NCI-H146 (cell line): ENCODE measurements at regions not wholly inside any gene's neighbourhood (a gene's known extent, or its start where the extent isn't known, plus 50 kb on each side); places are given as distances from the start of the nearest gene placed in this dataset.
"Not testable (repeated sequence)": the region's sequence is repeated elsewhere in the genome, so short reads cannot be mapped to it uniquely, and the experiment has no call there.

Experiments
- DNase-seq: peaks from one replicate; lab custom pipeline; 2025; lab: John Stamatoyannopoulos, UW

- no peak for DNase-seq
Observed at GRCh38 chr10:44102726-44103255, 282.1 kb downstream of the CXCL12 start.

- no peak for DNase-seq
Observed at GRCh38 chr10:44101082-44101481, 283.8 kb downstream of the CXCL12 start.

GRCh38 chr10:44099511-44099910 is 285.4 kb downstream of the CXCL12 start:
- DNase-seq, result no peak

DNA sequence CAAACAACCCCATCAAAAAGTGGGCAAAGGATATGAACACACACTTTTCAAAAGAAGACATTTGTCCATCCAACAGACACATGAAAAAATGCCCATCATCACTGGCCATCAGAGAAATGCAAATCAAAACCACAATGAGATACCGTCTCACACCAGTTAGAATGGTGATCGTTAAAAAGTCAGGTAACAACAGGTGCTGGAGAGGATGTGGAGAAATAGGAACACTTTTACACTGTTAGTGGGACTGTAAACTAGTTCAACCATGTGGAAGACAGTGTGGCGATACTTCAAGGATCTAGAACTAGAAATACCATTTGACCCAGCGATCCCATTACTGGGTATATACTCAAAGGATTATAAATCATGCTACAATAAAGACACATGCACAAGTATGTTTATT is 288.7 kb downstream of the CXCL12 start:
- DNase-seq, result not testable (repeated sequence)

- no peak for DNase-seq
Observed at GRCh38 chr10:44089671-44090070, 295.2 kb downstream of the CXCL12 start.

DNA sequence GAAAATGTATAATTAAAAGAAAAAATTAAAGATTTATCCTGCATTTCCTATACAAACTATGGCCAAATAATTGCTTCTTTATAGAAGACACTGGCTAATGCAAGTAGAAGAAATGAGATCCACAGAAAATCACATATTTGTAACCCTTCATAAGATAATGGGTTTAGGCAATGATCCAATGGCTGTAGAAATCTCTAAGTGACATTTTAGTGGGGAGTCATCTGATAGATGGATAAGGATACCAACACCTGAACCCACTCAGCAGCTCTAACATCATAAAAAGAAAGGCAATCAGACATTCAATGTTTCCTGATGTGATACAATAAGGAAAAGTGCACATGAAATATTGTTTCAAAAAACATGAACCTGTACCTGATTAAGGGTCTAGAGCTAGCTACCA is 297.5 kb downstream of the CXCL12 start:
- no peak for DNase-seq

DNA sequence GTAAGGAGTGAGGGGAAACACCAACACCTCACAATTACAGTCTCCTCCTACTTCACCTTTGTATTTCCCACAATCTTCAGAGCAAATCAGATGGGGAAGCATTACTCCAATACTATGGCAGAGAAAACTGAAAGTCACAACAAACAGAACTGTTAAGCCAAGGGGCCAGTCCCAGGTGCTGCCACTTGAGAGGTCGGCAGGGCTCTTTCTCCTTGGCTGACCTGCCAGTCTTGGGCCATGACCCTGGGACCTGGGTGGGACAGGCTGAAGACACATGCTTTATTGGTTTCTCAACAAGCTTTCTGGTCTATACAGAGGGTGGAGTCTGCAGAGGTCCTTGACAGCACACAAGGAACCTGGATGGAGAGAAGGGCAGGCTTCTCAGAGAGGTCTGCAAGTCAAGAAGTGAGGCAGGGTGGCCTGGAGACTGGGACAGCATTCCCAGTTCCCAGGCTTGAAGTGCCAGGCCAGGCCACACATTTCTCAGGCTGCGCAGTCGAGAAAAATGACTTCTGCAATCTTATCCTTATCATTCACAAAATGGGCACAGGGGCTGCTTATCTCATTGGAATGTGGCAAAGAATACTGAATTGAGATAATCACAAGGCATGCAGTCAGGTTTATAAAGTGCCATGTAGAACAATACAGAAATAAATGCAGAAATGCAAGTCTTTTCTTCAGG is 301.0 kb downstream of the CXCL12 start:
- no peak for DNase-seq

- DNase-seq, result no peak
Observed at GRCh38 chr10:44071479-44071878, 313.4 kb downstream of the CXCL12 start.

DNA sequence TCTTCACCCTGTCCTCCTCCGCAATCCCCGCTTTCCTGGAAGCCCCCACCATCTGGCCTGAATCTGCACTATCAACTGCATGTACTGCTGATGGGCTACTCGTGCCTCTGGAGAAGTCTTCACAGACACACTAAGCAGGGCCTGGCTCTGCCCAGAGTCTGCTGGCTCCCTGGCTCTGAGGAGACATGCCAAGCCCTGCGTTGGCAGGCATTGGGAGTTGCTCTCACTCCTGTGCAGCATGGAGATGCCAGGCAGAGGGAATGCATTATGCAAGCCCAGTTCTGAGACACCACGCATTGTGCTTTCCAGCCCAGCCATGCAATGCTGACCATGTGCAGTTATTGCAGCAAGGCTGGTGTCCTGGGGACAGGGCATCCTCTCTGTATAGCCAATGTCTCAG is 314.6 kb downstream of the CXCL12 start:
- no peak for DNase-seq

- no peak for DNase-seq
Observed at GRCh38 chr10:44069573-44069972, 315.3 kb downstream of the CXCL12 start.

DNA sequence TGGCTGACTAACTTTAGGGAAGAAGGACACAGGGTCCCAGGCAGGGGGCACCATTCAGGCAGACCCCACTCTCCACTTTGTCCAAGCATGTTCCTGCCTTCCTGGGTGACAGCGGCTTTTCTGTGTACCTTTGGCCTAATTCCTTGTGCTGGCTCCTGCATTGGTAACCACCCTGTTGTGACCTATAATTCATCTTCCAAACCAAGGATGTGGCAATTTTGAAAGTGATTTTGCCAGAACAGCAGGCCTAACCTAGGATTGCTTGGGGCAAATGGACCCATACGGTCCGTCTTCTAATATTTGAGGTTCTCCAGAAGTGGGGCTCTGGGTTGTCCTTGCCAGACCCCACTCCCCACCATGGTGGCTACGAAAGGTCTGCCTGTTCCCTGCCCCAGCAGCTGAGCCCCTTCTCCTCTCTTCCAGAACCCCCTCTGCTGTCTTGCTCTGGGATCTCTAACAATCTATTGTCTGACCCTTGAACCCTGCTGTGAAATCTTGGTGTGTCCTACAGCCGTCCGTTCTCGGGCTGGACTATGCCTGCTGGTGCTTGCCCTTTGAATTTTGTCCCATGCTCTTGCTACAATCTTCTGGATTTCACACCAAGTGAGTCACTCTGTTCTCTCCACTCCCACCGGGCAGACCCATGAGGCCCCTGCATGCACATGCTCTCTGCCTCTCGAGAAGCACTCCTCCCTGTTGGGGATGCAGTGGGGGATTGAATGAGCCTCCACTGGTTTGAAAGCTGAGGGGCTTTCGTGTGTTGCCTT is 316.0 kb downstream of the CXCL12 start:
- DNase-seq, result no peak

GRCh38 chr10:44067432-44067831 is 317.5 kb downstream of the CXCL12 start:
- DNase-seq, result no peak

DNA sequence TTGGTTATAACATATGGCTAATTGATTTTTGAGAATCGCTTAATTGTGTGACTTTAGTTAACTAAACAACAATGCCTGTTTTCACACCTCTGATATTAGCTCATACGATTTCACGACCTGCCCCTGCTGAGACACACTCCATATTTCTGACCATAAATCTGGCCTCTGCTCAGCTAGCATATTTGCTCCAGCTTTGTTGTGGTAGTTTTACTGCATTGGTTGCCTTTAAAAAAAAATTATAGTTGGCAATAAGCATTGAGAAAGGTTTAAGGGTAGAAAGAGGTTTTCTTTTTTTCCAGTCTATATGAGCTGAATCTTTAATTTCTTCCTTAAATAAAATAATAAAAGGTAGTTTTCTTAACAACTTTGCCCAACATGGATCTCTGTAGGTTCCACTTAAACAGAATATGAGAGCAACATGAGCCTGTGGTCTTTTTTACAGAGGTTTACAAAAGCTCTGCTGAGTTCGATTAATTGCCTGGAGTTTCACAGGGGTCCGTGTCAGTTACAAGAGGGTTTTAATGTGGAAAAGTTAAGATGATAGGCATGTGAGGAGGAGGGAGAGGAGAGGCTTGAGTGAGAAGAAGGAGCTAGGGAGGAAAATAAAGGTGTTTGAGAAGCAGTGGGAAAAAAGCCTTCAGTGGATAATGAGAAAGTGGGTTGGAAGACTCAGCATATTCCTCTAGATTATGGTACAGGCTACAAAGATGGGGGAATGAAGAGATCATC is 318.2 kb downstream of the CXCL12 start:
- DNase-seq, result no peak

DNA sequence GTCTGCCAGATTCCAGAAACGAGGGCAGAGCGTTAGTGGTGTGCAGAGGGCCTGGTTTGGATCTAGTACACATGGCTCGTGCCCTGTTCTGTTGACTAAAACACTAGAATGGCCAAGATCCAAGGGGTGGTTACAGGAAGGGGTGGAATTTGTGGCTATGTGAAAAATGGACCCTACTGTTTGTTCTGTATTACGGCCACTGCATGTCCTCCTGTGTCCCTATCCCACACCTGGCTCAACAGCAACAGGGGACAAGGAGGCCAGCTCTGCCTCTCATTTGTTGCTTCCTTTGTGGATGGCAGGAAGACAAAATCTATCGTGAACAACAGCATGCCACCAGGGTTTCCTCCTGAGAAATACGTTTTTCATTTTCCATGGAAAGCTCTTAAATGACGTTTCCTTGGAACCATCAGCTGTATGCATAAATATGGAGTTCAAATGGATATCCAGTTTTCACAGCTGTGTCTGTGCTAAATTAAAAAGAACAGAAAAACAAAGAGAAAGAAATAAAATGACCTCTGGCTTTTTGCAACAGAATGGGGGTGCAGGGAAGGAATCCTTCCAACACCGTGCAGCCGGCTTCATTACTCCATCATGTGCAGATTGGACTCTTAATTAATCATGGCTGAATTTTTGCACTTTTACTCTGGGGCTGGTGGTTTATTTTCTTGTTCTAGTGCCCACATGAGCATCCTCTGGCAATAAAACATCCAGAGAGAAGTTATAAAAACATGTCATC is 318.9 kb downstream of the CXCL12 start:
- DNase-seq, result no peak

DNA sequence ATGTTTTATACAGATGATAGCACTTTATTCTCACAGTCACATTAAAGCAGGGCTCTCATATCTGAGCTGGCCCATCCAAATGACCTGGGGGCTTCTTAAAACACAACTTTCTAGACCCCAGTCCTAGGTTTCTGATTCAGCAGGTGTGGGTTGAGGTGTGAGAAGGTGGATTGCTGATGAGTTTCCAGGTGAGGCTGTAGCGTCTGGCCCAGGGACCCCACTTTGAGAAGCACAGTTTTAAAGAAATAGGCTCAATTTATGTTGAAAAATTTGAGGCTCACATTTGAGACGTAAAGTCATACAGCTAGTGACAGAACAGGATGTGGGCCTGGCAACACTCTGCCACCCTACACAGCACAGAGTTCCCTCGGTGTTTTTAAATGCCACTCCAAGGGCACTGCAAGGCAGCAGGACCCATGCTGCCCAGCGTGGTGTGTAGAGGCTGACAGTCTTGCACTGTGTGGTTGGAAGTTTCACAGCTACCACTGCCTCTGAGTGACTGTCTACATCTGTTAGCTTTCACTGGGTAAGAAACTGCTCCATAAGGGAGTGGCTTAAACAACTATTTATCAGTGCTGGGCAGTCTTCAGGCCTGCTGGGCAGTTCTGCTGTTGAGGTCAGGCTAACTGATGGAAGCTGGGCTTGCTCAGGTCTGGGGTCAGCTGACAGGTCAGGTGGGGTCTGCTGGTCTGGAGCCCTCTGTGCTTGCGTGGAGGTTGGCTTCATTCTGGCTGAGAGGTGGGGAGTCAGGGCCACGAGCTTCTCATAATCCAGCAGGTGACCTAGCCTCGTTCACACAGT is 319.7 kb downstream of the CXCL12 start:
- DNase-seq, result no peak

DNA sequence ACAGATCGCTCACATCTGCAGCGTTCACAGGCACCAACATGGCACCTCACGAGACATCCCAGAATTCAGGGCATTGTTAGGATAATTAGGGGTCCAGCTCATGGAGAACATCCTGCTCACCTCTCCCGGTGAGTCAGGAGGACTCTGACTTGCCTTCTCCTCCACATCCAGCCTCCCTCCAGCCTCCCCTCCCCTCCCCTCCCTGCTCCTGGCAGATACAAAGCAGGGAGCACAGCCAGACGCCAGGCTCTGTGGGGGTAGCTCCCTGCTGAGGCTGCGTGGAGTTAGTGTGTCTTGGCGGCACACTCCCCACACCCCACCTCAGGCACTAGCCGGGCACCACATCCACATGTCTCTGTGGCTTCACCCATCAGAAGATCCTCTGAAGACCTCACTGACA is 320.6 kb downstream of the CXCL12 start:
- DNase-seq, result no peak

- DNase-seq, result no peak
Observed at GRCh38 chr10:44063686-44064085, 321.2 kb downstream of the CXCL12 start.

- DNase-seq, result no peak
Observed at GRCh38 chr10:44060719-44061118, 324.2 kb downstream of the CXCL12 start.

DNA sequence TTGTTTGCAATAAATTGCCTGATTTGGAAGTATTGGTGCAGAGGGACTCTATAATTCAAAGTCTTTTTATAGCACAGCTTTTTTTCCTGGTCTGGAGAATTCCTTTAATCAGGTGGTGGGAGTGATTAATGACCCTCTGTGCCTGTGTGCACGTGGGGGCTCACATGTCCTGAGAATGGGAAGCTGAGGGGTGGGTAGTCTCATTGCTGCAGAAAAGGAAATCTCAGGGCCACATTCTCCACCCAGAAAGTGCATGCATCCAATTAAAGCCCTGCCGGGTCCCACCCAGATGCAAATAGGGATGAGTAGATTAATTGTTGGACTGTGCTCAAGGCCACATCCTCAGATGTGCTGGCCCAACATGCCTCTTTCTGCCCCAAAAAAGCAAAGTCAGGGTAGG is 324.7 kb downstream of the CXCL12 start:
- no peak for DNase-seq

DNA sequence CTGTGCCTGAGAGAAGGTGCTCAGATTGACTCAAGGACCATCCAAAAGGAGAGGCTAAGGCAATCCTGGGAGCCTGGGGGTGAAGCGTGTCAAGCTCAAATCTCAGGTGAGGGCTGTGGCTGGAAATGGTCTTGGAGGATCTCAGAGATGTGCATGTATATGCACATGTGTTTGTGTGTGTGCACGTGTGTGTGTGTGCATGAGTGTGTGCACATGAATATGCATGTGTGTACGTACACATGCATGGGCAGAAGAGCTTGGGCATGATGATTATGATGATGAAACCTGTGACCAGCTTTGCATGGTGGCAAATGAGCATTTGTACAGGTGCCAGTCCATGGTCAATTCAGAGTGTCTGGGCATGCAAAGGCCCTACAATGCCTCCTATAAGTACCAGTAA is 326.6 kb downstream of the CXCL12 start:
- DNase-seq, result no peak
